ENCODE measurements at regions not wholly inside any gene's neighbourhood (a gene's known extent, or its start where the extent isn't known, plus 50 kb on each side); places are given as distances from the start of the nearest gene placed in this dataset.

GRCh38 chr3:75012791-75013331 is 398.4 kb upstream of the CNTN3 start:
- TF ChIP-seq MAX (IDR thresholded peaks at IDR 0.05) (no peak), POLR2AphosphoS5 (IDR thresholded peaks at IDR 0.05; ENCODE audit: low read depth, low read length) (no peak), EZH2 (IDR thresholded peaks at IDR 0.05) (no peak), CTCF (IDR thresholded peaks at IDR 0.05 in 2 of 3, conservative IDR thresholded peaks at IDR 0.05 in 1 of 3; ENCODE audit: borderline replicate concordance in 1 of 3, insufficient read depth in 1 of 3, low read depth in 2 of 3, low read length in 2 of 3) (no peak)

Measured in HCT116 (cell line).